Pancreas (tissue), 10 donors: ENCODE measurements at regions not wholly inside any gene's neighbourhood (a gene's known extent, or its start where the extent isn't known, plus 50 kb on each side); places are given as distances from the start of the nearest gene placed in this dataset.

Source experiments
- ATAC-seq, 4 donors: fragments of 200-7000 bp; cut with Tn5 transposase; one replicate each; pipeline versions ENCODE4 v1.8.0 to v1.9.1; 2020; ENCODE audit warnings: mild to moderate bottlenecking in 4 of 4, moderate library complexity in 4 of 4
- DNase-seq, 6 donors: peaks; one replicate each; pipeline ENCODE4 v3.0.0-alpha.2; 2020
- FAIRE-seq: peaks from 2 replicates; lab custom pipeline; 2012; peaks lifted over from hg19 to GRCh38; lab: Jason Lieb, UNC
- H3K27ac ChIP-seq, 4 donors: fragments of 200-600 bp; sonication (generic); 1 replicate in 3 of 4; 2 replicates in 1 of 4; pipeline versions ENCODE4 v1.5.0 to v1.8.0; 2020
- H3K27me3 ChIP-seq, 4 donors: fragments of 200-600 bp; one replicate each; pipeline ENCODE4 v1.8.0; 2021
- H3K36me3 ChIP-seq, 3 donors: fragments of 200-600 bp; sonication (generic) in 1 of 3; one replicate each; pipeline versions ENCODE4 v1.5.0 to v1.8.0; 2020 to 2021
- H3K4me1 ChIP-seq, 3 donors: fragments of 200-600 bp; one replicate each; pipeline ENCODE4 v1.8.0; 2021
- H3K4me3 ChIP-seq, 4 donors: fragments of 200-600 bp; sonication (generic) in 2 of 4; one replicate each; pipeline versions ENCODE4 v1.5.0 to v1.8.0; 2020 to 2021
- H3K9me3 ChIP-seq, 4 donors: fragments of 200-600 bp; one replicate each; pipeline ENCODE4 v1.8.0; 2021
- WGBS, 2 donors: extraction: QIAGEN DNeasy Blood & Tissue Kit; methylation state at CpG; one replicate each; pipeline ENCODE4 v1.1.7; 2013; 5-methylcytosine and 5-hydroxymethylcytosine counted together
- intact Hi-C, 3 donors: fragments of 100-400 bp; cut with DNase I; formaldehyde crosslinking; loops; one replicate each; pipeline versions ENCODE4 v1.11.1 to v1.14.2; 2022
- TF ChIP-seq, protein P1 (sequence below), 4 donors: fragments of 200-600 bp; sonication (generic) in 3 of 4; IDR thresholded peaks; one replicate each; pipeline versions ENCODE4 v1.5.0 to v1.8.0; 2021; ENCODE audit warnings: antibody characterized with exemption in 4 of 4
- donor health status: healthy with polysubstance abuse.
- donor health status: DM: no; HTN: no; CAD: no; lungs with moderate emphysema.
- donor health status: DM: no; HTN: no; CAD: no.
- donor health status: control.
- donor health status: control.
- donor health status: Bipolar disorder and iron deficiency.
- donor health status: DM: yes; HTN: yes; CAD: no.
- donor health status: DM: no; HTN: no; CAD: no.
- donor health status: DM: no; HTN: no; CAD: no.
- donor health status: DM: yes; HTN: yes; CAD: no.

DNA sequence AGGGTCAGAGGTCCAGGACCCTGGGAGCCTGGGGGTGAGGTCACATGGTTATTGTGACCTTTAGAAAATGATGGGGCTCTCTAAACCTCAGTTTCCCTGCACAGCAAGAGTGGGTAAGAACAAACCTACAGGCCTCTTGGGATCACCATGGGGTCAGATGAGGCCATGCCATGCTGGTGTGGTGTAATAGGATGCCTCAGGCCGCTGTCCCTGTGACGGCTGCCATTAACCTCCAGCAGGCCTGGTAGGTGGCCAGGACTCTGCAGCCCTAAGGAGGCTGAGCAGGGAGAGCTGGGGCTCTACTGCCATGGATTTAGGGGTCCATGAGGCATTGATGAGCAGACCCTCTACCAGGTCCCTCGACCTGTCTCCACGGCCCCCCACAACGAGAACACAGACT lies 265.5 kb downstream of the CTTN start:
- Histone ChIP-seq H3K27me3 (no peaks in the 10 kb centered on the region), H3K9me3 (no peaks in the 10 kb centered on the region), H3K36me3 (no peaks in the 10 kb centered on the region), H3K27ac (no peak overlapping the region), H3K4me3 (no peak overlapping the region), H3K4me1 (no peaks in the 10 kb centered on the region)
- ATAC-seq (no peak), DNase-seq (no peak), FAIRE-seq (no peak)
- TF ChIP-seq, protein P1, sequence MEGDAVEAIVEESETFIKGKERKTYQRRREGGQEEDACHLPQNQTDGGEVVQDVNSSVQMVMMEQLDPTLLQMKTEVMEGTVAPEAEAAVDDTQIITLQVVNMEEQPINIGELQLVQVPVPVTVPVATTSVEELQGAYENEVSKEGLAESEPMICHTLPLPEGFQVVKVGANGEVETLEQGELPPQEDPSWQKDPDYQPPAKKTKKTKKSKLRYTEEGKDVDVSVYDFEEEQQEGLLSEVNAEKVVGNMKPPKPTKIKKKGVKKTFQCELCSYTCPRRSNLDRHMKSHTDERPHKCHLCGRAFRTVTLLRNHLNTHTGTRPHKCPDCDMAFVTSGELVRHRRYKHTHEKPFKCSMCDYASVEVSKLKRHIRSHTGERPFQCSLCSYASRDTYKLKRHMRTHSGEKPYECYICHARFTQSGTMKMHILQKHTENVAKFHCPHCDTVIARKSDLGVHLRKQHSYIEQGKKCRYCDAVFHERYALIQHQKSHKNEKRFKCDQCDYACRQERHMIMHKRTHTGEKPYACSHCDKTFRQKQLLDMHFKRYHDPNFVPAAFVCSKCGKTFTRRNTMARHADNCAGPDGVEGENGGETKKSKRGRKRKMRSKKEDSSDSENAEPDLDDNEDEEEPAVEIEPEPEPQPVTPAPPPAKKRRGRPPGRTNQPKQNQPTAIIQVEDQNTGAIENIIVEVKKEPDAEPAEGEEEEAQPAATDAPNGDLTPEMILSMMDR (IDR thresholded peaks at IDR 0.05): no peak
- intact Hi-C loops: no loop called here
- 89 to 95% methylated on average over 5 of the region's 5 CpGs for WGBS, 2 donors

DNA sequence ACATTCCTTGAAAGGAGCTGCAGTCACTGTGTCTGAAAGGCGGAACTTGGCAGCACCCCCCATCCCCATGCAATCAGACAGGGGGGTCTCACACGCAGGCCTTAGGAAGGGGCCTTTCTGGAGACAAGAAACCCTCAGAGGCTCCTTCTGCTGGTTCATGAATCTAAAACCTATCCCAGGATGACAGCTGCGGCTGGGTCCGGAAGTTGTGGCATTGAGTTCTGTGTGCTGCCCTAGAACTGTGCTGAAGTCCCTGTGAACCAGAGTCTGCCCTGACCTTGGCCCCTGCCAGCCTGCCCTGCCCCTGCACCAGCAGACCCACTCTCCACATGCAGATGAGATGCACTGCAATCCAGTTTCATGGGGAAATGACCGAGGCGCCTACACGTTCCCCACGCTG lies 268.0 kb downstream of the CTTN start:
- Histone ChIP-seq H3K36me3 (no peaks in the 10 kb centered on the region), H3K27me3 (no peaks in the 10 kb centered on the region), H3K4me3 (no peak overlapping the region), H3K4me1 (no peaks in the 10 kb centered on the region), H3K27ac (no peak overlapping the region), H3K9me3 (no peaks in the 10 kb centered on the region)
- ATAC-seq: no peak
- TF ChIP-seq, protein P1 (IDR thresholded peaks at IDR 0.05): no peak
- FAIRE-seq: no peak
- DNase-seq: no peak
- 93 to 95% methylated on average over 8 of the region's 8 CpGs for WGBS, 2 donors
- intact Hi-C loops: no loop called here

DNA sequence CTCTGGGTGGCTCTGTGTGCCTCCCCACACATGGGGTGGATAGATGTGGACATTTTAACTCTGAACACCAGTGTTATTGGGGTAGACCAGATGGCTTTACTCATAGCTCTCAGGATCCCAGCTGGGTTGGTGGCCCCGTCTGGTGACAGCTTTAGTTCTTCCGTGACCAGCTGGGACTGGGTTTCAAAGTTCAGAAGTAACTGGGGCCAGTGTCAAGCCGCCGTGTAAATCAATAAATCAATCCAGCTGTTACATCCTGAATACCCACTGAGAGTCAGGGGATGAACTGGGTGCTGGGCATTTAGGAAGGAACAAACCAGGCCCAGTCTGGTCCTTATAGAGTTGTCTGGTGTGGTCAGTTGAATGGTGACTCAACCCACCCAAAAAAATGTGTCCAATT lies 269.4 kb downstream of the CTTN start:
- no peak for ATAC-seq
- Histone ChIP-seq H3K27ac (no peak overlapping the region), H3K4me1 (no peaks in the 10 kb centered on the region), H3K36me3 (no peaks in the 10 kb centered on the region), H3K4me3 (no peak overlapping the region), H3K9me3 (no peaks in the 10 kb centered on the region), H3K27me3 (no peaks in the 10 kb centered on the region)
- TF ChIP-seq, protein P1 (IDR thresholded peaks at IDR 0.05): no peak
- no peak for FAIRE-seq
- whole genome bisulfite sequencing, 2 donors: 74 to 76% methylated on average over 4 of the region's 4 CpGs
- no peak for DNase-seq
- intact Hi-C loops: no loop called here

DNA sequence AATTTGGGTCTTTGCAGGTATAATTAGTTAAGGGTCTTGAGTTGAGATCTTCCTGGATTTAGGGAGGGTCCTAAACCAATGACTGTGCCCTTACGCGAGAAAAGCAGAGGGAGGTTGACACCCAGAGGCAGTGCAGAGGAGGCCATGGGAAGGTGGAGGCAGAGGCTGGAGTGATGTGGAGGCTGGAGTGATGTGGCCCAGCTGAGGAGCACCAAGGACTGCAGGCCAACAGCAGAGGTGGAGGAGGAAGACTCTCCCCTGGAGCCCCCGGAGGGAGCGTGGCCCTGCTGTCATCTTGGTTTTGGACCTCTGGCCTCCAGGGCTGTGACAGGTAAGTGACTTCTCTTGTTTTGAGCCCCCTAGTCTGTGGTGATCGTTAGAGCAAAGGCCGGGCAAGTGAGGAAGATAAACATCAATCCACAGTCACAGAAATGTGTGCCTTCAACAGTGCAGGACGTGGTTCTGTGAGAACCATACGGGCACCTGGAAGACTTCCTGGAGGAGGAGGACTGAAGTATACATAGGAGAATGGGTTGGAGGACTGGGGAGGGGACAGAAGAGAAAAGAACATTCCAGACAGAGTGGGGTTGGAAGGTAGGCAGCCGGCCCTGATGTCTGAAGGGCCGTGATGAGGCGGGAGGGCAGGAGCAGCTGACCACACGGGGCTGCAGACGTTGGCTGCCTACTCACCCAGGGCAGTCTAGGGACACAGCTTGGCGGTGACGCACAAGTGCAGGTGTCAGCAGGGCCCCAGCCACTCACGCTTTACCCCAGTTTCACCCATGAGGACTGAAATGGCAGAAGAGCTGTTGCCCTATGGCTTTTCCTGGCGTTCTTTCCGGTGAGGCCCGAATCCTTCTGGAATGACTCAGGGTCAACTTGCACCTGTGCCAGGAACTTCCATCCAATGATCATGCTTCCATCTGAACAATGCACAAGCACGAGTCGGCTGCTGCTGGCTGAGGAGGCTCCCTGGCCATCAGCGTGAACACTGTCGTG lies 270.2 kb downstream of the CTTN start:
- no peak for FAIRE-seq
- Histone ChIP-seq H3K36me3 (no peaks in the 10 kb centered on the region), H3K4me1 (no peaks in the 10 kb centered on the region), H3K9me3 (no peaks in the 10 kb centered on the region), H3K27ac (no peak overlapping the region), H3K27me3 (no peaks in the 10 kb centered on the region), H3K4me3 (no peak overlapping the region)
- intact Hi-C loops: no loop called here
- ATAC-seq: no peak
- DNase-seq: no peak
- TF ChIP-seq, protein P1 (IDR thresholded peaks at IDR 0.05): no peak
- 91% methylated on average over 23 of the region's 23 CpGs for WGBS, 2 donors

DNA sequence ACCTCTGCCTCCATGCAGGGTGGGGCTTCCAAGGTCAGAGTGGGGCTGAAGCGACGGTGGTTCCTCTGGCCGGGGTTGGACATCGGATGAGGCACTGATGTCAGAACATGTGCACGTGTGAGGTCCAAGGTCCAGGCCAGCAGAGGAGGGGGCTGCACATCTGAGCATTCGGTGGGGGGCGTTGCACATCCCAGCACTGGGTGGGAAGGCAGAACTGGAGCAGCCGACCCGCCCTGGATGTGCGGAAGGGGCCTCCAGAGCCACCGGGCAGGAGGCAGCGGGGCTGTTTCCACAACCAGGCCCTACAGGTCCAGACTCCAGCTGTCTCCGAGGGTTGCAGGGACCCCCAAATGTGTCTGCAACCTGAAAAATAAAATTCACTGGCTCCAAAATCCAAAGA lies 271.0 kb downstream of the CTTN start:
- DNase-seq: no peak

More for the DNA sequence above, 271.0 kb downstream of the CTTN start:
- no peaks in the 10 kb centered on the region for H3K36me3 ChIP-seq
- H3K4me3 ChIP-seq: no peak overlapping the region
- no peaks in the 10 kb centered on the region for H3K27me3 ChIP-seq
- no peak overlapping the region for H3K27ac ChIP-seq
- intact Hi-C loops: no loop called here
- H3K9me3 ChIP-seq: no peaks in the 10 kb centered on the region
- no peak for FAIRE-seq
- 88 to 91% methylated on average over 11 to 13 of the region's 13 CpGs for WGBS, 2 donors
- no peak for ATAC-seq
- TF ChIP-seq, protein P1 (IDR thresholded peaks at IDR 0.05): no peak
- H3K4me1 ChIP-seq: no peaks in the 10 kb centered on the region
